K562 (cell line): ENCODE measurements at regions not wholly inside any gene's neighbourhood (a gene's known extent, or its start where the extent isn't known, plus 50 kb on each side); places are given as distances from the start of the nearest gene placed in this dataset.

Experiments used
- CBFA2T2 ChIP-seq: fragments of 450-650 bp; conservative IDR thresholded peaks from 2 replicates; pipeline ENCODE4 v1.6.1; 2017; ENCODE audit warnings: mild to moderate bottlenecking
- EP300 ChIP-seq: IDR thresholded peaks from 2 replicates; pipeline ENCODE4 v1.6.1; 2012; ENCODE audit warnings: low read length, improper control_type of control experiment
- ESRRA ChIP-seq: fragments of 450-650 bp; IDR thresholded peaks from 2 replicates; pipeline ENCODE4 v1.6.1; 2014; ENCODE audit warnings: low read depth, mild to moderate bottlenecking, moderate library complexity, borderline replicate concordance
- RCOR1 ChIP-seq, 2 experiments: IDR thresholded peaks; 2 replicates each; pipeline ENCODE4 v1.6.1; 2012; ENCODE audit warnings: low read depth in 2 of 2, low read length in 2 of 2, borderline replicate concordance in 1 of 2, improper control_type of control experiment in 1 of 2
- ZBTB40 ChIP-seq, 2 experiments: fragments of 450-650 bp in 1 of 2; sonication (generic) in 1 of 2; formaldehyde crosslinking in 1 of 2; IDR thresholded peaks; 2 replicates each; pipeline versions ENCODE4 v1.7.1 to v1.9.0; 2016 to 2022; ENCODE audit warnings: inconsistent platforms in 1 of 2, mild to moderate bottlenecking in 1 of 2, missing genetic modification reagents in 1 of 2
- ZFP1 ChIP-seq: fragments of 450-650 bp; formaldehyde crosslinking; IDR thresholded peaks from 2 replicates; pipeline ENCODE4 v1.4.0; 2020; ENCODE audit warnings: mild to moderate bottlenecking, mixed read lengths
- ZNF175 ChIP-seq: fragments of 200-800 bp; sonication (Bioruptor generic); IDR thresholded peaks from 2 replicates; pipeline ENCODE4 v1.6.1; 2016; ENCODE audit warnings: low read depth, mild to moderate bottlenecking, missing genetic modification characterization, missing compliant biosample characterization

DNA sequence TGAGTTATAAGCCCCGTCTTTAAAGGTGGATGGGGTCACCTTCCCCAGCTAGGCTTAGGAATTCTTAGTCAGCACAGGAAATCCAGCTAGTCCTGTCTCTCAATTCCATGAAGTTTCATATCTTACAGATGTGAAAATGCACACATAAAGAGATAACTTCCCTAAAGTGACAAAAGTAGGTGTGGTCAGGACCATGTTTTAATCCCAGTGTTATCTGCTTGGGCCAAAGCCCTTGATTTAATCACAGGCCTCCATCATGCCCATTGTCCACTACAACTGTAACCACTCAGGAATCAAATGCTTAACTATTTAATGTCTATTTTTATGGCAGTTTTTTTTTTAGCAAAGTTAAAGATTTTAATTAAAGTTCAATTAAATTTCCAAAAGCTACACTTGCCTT is 194.4 kb upstream of the BTG1 start (continued):
- TF ChIP-seq EP300 (peak; percentile 38; the same call in 1 of the 2 replicates), ZFP1 (CRISPR knock-in tag) (no peak), RCOR1 (IDR thresholded peaks at IDR 0.05; ENCODE audit: borderline replicate concordance in 1 of 2, low read depth in 2 of 2, low read length in 2 of 2) (peak in 1 of 2 experiments; percentile 72; a peak in 1 of 4 replicates), CBFA2T2 (peak; percentile 38; the same call in 1 of the 2 replicates), ESRRA (peak; percentile 25; the same call in 1 of the 2 replicates), ZNF175 (no peak), ZBTB40 (IDR thresholded peaks at IDR 0.05) (no peak), ZBTB40 (CRISPR knock-in tag; IDR thresholded peaks at IDR 0.05) (no peak)
- TF ChIP-seq, all 486 proteins: peak for 16
